Mammary epithelial cell (primary cell): ENCODE measurements at regions not wholly inside any gene's neighbourhood (a gene's known extent, or its start where the extent isn't known, plus 50 kb on each side); places are given as distances from the start of the nearest gene placed in this dataset.

Source experiments
- CTCF ChIP-seq, 2 donors: IDR thresholded peaks in 1 of 2; conservative IDR thresholded peaks in 1 of 2; 2 replicates each; pipeline ENCODE4 v1.5.1; 2011 to 2012; ENCODE audit warnings: inconsistent platforms in 2 of 2, low read length in 2 of 2, mild to moderate bottlenecking in 2 of 2, control low read depth in 1 of 2, low read depth in 1 of 2; ENCODE audit not compliant: insufficient read depth in 1 of 2; ENCODE audit errors: extremely low read depth in 1 of 2
- EZH2 ChIP-seq: IDR thresholded peaks from 2 replicates; pipeline ENCODE4 v1.6.1; 2012; ENCODE audit warnings: low read length, inconsistent platforms, borderline replicate concordance

DNA sequence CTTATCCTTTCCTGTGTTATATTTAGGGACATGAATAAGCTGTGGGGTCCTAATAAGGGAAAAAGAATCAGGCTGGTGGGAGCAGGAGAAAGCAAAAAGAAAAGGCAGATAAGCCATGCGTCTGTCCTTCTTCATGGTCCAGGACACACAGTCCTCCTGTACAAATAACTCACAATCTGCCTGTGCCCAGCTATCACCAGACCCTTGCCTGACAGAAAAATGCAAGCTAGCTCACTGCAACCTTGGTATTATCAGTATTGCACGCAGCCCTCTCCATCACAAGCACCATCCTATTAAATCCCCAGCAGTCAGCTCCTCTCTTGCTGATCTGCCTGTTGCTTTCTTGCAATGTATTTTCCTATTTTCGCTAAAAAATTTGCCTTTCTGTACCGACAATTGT lies 78.0 kb downstream of the NEURL3 start:
- TF ChIP-seq CTCF (conservative IDR thresholded peaks at IDR 0.05 in 1 of 2, IDR thresholded peaks at IDR 0.05 in 1 of 2; ENCODE audit: extremely low read depth in 1 of 2, insufficient read depth in 1 of 2, low read depth in 1 of 2, low read length in 2 of 2): no peak
- no peak for TF ChIP-seq EZH2
